GM10266 (cell line): ENCODE measurements at regions not wholly inside any gene's neighbourhood (a gene's known extent, or its start where the extent isn't known, plus 50 kb on each side); places are given as distances from the start of the nearest gene placed in this dataset.

Experiments used
- DNase-seq: peaks from one replicate; pipeline ENCODE4 v3.0.0; 2012; ENCODE audit errors: extremely low spot score
- CTCF ChIP-seq: IDR thresholded peaks from 2 replicates; pipeline ENCODE4 v1.5.1; 2012; ENCODE audit warnings: mild to moderate bottlenecking, low read depth; ENCODE audit not compliant: control insufficient read depth, insufficient read depth; ENCODE audit errors: missing control alignments

- no peak for DNase-seq
- no peak for TF ChIP-seq CTCF
Measured at GRCh38 chr11:30174265-30175020, 56.4 kb upstream of the FSHB start.
